CD4-positive, alpha-beta memory T cell (primary cell): ENCODE measurements at regions not wholly inside any gene's neighbourhood (a gene's known extent, or its start where the extent isn't known, plus 50 kb on each side); places are given as distances from the start of the nearest gene placed in this dataset.

Experiments used
- CTCF ChIA-PET: fragments of 350-600 bp; sonication (Branson Sonifier 250); formaldehyde crosslinking; loops from one replicate; lab custom pipeline; 2021; ENCODE audit warnings: inconsistent platforms; ENCODE audit not compliant: partially characterized antibody; lab: Charles Lee
- POLR2A ChIA-PET: fragments of 350-600 bp; sonication (Branson Sonifier 250); formaldehyde crosslinking; loops from one replicate; lab custom pipeline; 2021; ENCODE audit not compliant: partially characterized antibody; lab: Charles Lee
- DNase-seq, 5 donors: peaks; one replicate each; pipeline versions ENCODE4 v3.0.0 to v3.0.0-alpha.2; 2020 to 2022; ENCODE audit warnings: mixed read lengths in 1 of 5
- H3K27ac ChIP-seq: one replicate; pipeline ENCODE4 v1.7.0; 2013; ENCODE audit warnings: low read depth, low read length
- H3K27me3 ChIP-seq: 2 replicates; pipeline ENCODE4 v1.7.0; 2013; ENCODE audit warnings: mild to moderate bottlenecking, low read length, moderate library complexity; ENCODE audit not compliant: insufficient read depth
- H3K36me3 ChIP-seq: 2 replicates; pipeline ENCODE4 v1.7.0; 2013; ENCODE audit warnings: mild to moderate bottlenecking, low read length, moderate library complexity; ENCODE audit not compliant: insufficient read depth
- H3K4me1 ChIP-seq: 2 replicates; pipeline ENCODE4 v1.7.0; 2013; ENCODE audit warnings: mild to moderate bottlenecking, low read length, moderate library complexity; ENCODE audit not compliant: insufficient read depth
- H3K4me3 ChIP-seq, 2 donors: one replicate each; pipeline ENCODE4 v1.7.0; 2013; ENCODE audit warnings: low read length in 2 of 2, mild to moderate bottlenecking in 1 of 2
- H3K9me3 ChIP-seq, 2 donors: one replicate each; pipeline ENCODE4 v1.7.0; 2013; ENCODE audit warnings: low read length in 2 of 2, control low read depth in 1 of 2; ENCODE audit not compliant: control insufficient read depth in 1 of 2
- H3K27ac Mint-ChIP-seq, 7 donors: one replicate each; pipeline ENCODE4 v1.8.0; 2020 to 2021; ENCODE audit warnings: mixed read lengths in 7 of 7, mild to moderate bottlenecking in 6 of 7, inconsistent platforms in 3 of 7, moderate library complexity in 3 of 7
- H3K27me3 Mint-ChIP-seq, 2 donors: one replicate each; pipeline ENCODE4 v1.8.0; 2020 to 2021; ENCODE audit warnings: mixed read lengths in 2 of 2
- H3K36me3 Mint-ChIP-seq, 2 donors: one replicate each; pipeline ENCODE4 v1.8.0; 2020 to 2021; ENCODE audit warnings: mixed read lengths in 2 of 2, inconsistent platforms in 1 of 2, mild to moderate bottlenecking in 1 of 2
- H3K4me1 Mint-ChIP-seq, 4 donors: one replicate each; pipeline ENCODE4 v1.8.0; 2020 to 2021; ENCODE audit warnings: mixed read lengths in 4 of 4, mild to moderate bottlenecking in 1 of 4
- H3K4me3 Mint-ChIP-seq, 8 donors: one replicate each; pipeline ENCODE4 v1.8.0; 2020 to 2021; ENCODE audit warnings: mixed read lengths in 8 of 8, mild to moderate bottlenecking in 7 of 8, moderate library complexity in 6 of 8, inconsistent platforms in 3 of 8
- H3K9me3 Mint-ChIP-seq, 8 donors: one replicate each; pipeline ENCODE4 v1.8.0; 2020 to 2021; ENCODE audit warnings: mixed read lengths in 8 of 8, mild to moderate bottlenecking in 5 of 8, inconsistent platforms in 3 of 8, moderate library complexity in 1 of 8
- intact Hi-C: fragments of 100-400 bp; cut with micrococcal nuclease; formaldehyde crosslinking; loops from one replicate; pipeline ENCODE4 v1.15.1; 2023

- H3K4me3 ChIP-seq, result no peak overlapping the region
- no peaks in the 10 kb centered on the region for H3K36me3 Mint-ChIP-seq
- H3K27ac ChIP-seq, result no peak overlapping the region
- no peak for DNase-seq
- no peaks in the 10 kb centered on the region for H3K36me3 ChIP-seq
- no peak overlapping the region for H3K27ac Mint-ChIP-seq
- intact Hi-C loops, result no loop called here
- H3K4me1 Mint-ChIP-seq, result peaks cover 0 to 2% (median 0%) of the 10 kb centered on the region in 4 donors
- no peak overlapping the region for H3K4me3 Mint-ChIP-seq
- H3K27me3 Mint-ChIP-seq, result peaks cover 4 to 7% of the 10 kb centered on the region in 2 donors
- no peaks in the 10 kb centered on the region for H3K9me3 ChIP-seq
- ChIA-PET POLR2A (no interaction called here), CTCF (no interaction called here)
- no peaks in the 10 kb centered on the region for H3K27me3 ChIP-seq
- no peaks in the 10 kb centered on the region for H3K9me3 Mint-ChIP-seq
- no peaks in the 10 kb centered on the region for H3K4me1 ChIP-seq
Measured at GRCh38 chr13:44021422-44021821, 141.7 kb downstream of the LACC1 start.

- H3K9me3 ChIP-seq, result no peaks in the 10 kb centered on the region
- H3K4me1 ChIP-seq, result no peaks in the 10 kb centered on the region
- Mint-ChIP-seq H3K4me3 (no peak overlapping the region), H3K9me3 (no peaks in the 10 kb centered on the region), H3K27ac (no peak overlapping the region), H3K27me3 (peaks cover 4 to 7% of the 10 kb centered on the region in 2 donors), H3K36me3 (no peaks in the 10 kb centered on the region), H3K4me1 (peaks cover 0 to 2% (median 0%) of the 10 kb centered on the region in 4 donors)
- H3K36me3 ChIP-seq, result no peaks in the 10 kb centered on the region
- POLR2A ChIA-PET, result no interaction called here
- no peak overlapping the region for H3K4me3 ChIP-seq
- no peak for DNase-seq
- H3K27ac ChIP-seq, result no peak overlapping the region
- intact Hi-C loops, result no loop called here
- H3K27me3 ChIP-seq, result no peaks in the 10 kb centered on the region
- CTCF ChIA-PET, result no interaction called here
Measured at GRCh38 chr13:44022196-44022595, 142.5 kb downstream of the LACC1 start.

GRCh38 chr13:44024167-44024845 is 144.6 kb downstream of the LACC1 start:
- Mint-ChIP-seq H3K4me1 (no peaks in the 10 kb centered on the region), H3K27me3 (peaks cover 4 to 9% of the 10 kb centered on the region in 2 donors), H3K36me3 (no peaks in the 10 kb centered on the region), H3K4me3 (no peak overlapping the region), H3K9me3 (no peaks in the 10 kb centered on the region), H3K27ac (no peak overlapping the region)
- intact Hi-C loops, result no loop called here
- Histone ChIP-seq H3K27me3 (no peaks in the 10 kb centered on the region), H3K9me3 (no peaks in the 10 kb centered on the region), H3K27ac (no peak overlapping the region), H3K4me1 (no peaks in the 10 kb centered on the region), H3K4me3 (no peak overlapping the region), H3K36me3 (no peaks in the 10 kb centered on the region)
- POLR2A ChIA-PET, result no interaction called here
- CTCF ChIA-PET, result no interaction called here
- DNase-seq, result no peak

GRCh38 chr13:44024846-44025195 is 145.1 kb downstream of the LACC1 start:
- no peaks in the 10 kb centered on the region for H3K27me3 ChIP-seq
- ChIA-PET CTCF (no interaction called here), POLR2A (no interaction called here)
- Mint-ChIP-seq H3K36me3 (no peaks in the 10 kb centered on the region), H3K27me3 (peaks cover 4 to 9% of the 10 kb centered on the region in 2 donors), H3K27ac (no peak overlapping the region), H3K4me3 (no peak overlapping the region), H3K4me1 (no peaks in the 10 kb centered on the region), H3K9me3 (no peaks in the 10 kb centered on the region)
- no peaks in the 10 kb centered on the region for H3K9me3 ChIP-seq
- no peak overlapping the region for H3K4me3 ChIP-seq
- no peaks in the 10 kb centered on the region for H3K4me1 ChIP-seq
- H3K27ac ChIP-seq, result no peak overlapping the region
- no peak for DNase-seq
- no peaks in the 10 kb centered on the region for H3K36me3 ChIP-seq
- intact Hi-C loops, result no loop called here

GRCh38 chr13:44026194-44026593 is 146.5 kb downstream of the LACC1 start:
- Mint-ChIP-seq H3K9me3 (no peaks in the 10 kb centered on the region), H3K4me1 (no peaks in the 10 kb centered on the region), H3K4me3 (no peak overlapping the region), H3K27ac (no peak overlapping the region), H3K27me3 (peaks cover 4 to 9% of the 10 kb centered on the region in 2 donors), H3K36me3 (no peaks in the 10 kb centered on the region)
- Histone ChIP-seq H3K4me3 (no peak overlapping the region), H3K9me3 (no peaks in the 10 kb centered on the region), H3K36me3 (no peaks in the 10 kb centered on the region), H3K27me3 (no peaks in the 10 kb centered on the region), H3K27ac (no peak overlapping the region), H3K4me1 (no peaks in the 10 kb centered on the region)
- DNase-seq, result no peak
- intact Hi-C loops, result no loop called here
- ChIA-PET CTCF (no interaction called here), POLR2A (no interaction called here)

GRCh38 chr13:44028734-44029133 is 149.0 kb downstream of the LACC1 start:
- Mint-ChIP-seq H3K27me3 (peaks cover 0 to 6% of the 10 kb centered on the region in 2 donors), H3K4me3 (no peak overlapping the region), H3K9me3 (no peaks in the 10 kb centered on the region), H3K27ac (no peak overlapping the region), H3K36me3 (no peaks in the 10 kb centered on the region), H3K4me1 (no peaks in the 10 kb centered on the region)
- H3K27ac ChIP-seq, result no peak overlapping the region
- no peak overlapping the region for H3K4me3 ChIP-seq
- H3K9me3 ChIP-seq, result no peaks in the 10 kb centered on the region
- no peaks in the 10 kb centered on the region for H3K27me3 ChIP-seq
- ChIA-PET POLR2A (no interaction called here), CTCF (no interaction called here)
- H3K4me1 ChIP-seq, result no peaks in the 10 kb centered on the region
- H3K36me3 ChIP-seq, result no peaks in the 10 kb centered on the region
- intact Hi-C loops, result no loop called here
- DNase-seq, result no peak

GRCh38 chr13:44030615-44031014 is 150.9 kb downstream of the LACC1 start:
- no peaks in the 10 kb centered on the region for H3K36me3 Mint-ChIP-seq
- H3K27me3 ChIP-seq, result peaks cover 6% of the 10 kb centered on the region
- ChIA-PET CTCF (no interaction called here), POLR2A (no interaction called here)
- H3K9me3 ChIP-seq, result no peaks in the 10 kb centered on the region
- H3K4me1 Mint-ChIP-seq, result no peaks in the 10 kb centered on the region
- H3K27ac Mint-ChIP-seq, result no peak overlapping the region
- no peak overlapping the region for H3K27ac ChIP-seq
- H3K27me3 Mint-ChIP-seq, result peaks cover 7 to 8% of the 10 kb centered on the region in 2 donors
- intact Hi-C loops, result no loop called here
- H3K4me3 ChIP-seq, result no peak overlapping the region
- no peak overlapping the region for H3K4me3 Mint-ChIP-seq
- H3K4me1 ChIP-seq, result no peaks in the 10 kb centered on the region
- no peak for DNase-seq
- H3K9me3 Mint-ChIP-seq, result peaks cover 0 to 5% (median 2%) of the 10 kb centered on the region in 8 donors
- no peaks in the 10 kb centered on the region for H3K36me3 ChIP-seq

- Mint-ChIP-seq H3K4me3 (no peak overlapping the region), H3K36me3 (no peaks in the 10 kb centered on the region), H3K27me3 (peaks cover 8 to 9% of the 10 kb centered on the region in 2 donors), H3K27ac (no peak overlapping the region), H3K9me3 (peaks cover 0 to 8% (median 2%) of the 10 kb centered on the region in 8 donors), H3K4me1 (no peaks in the 10 kb centered on the region)
- POLR2A ChIA-PET, result no interaction called here
- H3K9me3 ChIP-seq, result no peaks in the 10 kb centered on the region
- intact Hi-C loops, result no loop called here
- H3K4me1 ChIP-seq, result no peaks in the 10 kb centered on the region
- H3K4me3 ChIP-seq, result no peak overlapping the region
- CTCF ChIA-PET, result no interaction called here
- no peaks in the 10 kb centered on the region for H3K36me3 ChIP-seq
- H3K27me3 ChIP-seq, result peaks cover 6% of the 10 kb centered on the region
- H3K27ac ChIP-seq, result no peak overlapping the region
- no peak for DNase-seq
Measured at GRCh38 chr13:44031555-44031954, 151.9 kb downstream of the LACC1 start.
